Heart right ventricle (tissue), 16 donors: ENCODE measurements at regions not wholly inside any gene's neighbourhood (a gene's known extent, or its start where the extent isn't known, plus 50 kb on each side); places are given as distances from the start of the nearest gene placed in this dataset.

Experiments used
- ATAC-seq, 8 donors: fragments of 200-7000 bp; cut with Tn5 transposase; one replicate each; pipeline ENCODE4 v1.9.1; 2020; ENCODE audit warnings: mild to moderate bottlenecking in 8 of 8, moderate library complexity in 8 of 8, moderate number of reproducible peaks in 1 of 8
- DNase-seq, 2 donors: peaks; one replicate each; pipeline ENCODE4 v3.0.0-alpha.2; 2020
- H3K27ac ChIP-seq, 10 donors: fragments of 200-600 bp; sonication (generic) in 2 of 10; one replicate each; pipeline versions ENCODE4 v1.5.0 to v1.8.0; 2020 to 2022; ENCODE audit warnings: mild to moderate bottlenecking in 3 of 10
- H3K27me3 ChIP-seq, 7 donors: fragments of 200-600 bp; one replicate each; pipeline ENCODE4 v1.8.0; 2021 to 2022; ENCODE audit warnings: mild to moderate bottlenecking in 2 of 7
- H3K36me3 ChIP-seq, 9 donors: fragments of 200-600 bp; sonication (generic) in 1 of 9; one replicate each; pipeline versions ENCODE4 v1.5.0 to v1.8.0; 2020 to 2022; ENCODE audit warnings: mild to moderate bottlenecking in 2 of 9
- H3K4me1 ChIP-seq, 9 donors: fragments of 200-600 bp; sonication (generic) in 1 of 9; one replicate each; pipeline versions ENCODE4 v1.5.0 to v1.8.0; 2020 to 2022; ENCODE audit warnings: mild to moderate bottlenecking in 4 of 9
- H3K4me3 ChIP-seq, 10 donors: fragments of 200-600 bp; sonication (generic) in 2 of 10; one replicate each; pipeline versions ENCODE4 v1.5.0 to v1.8.0; 2020 to 2022; ENCODE audit warnings: mild to moderate bottlenecking in 7 of 10, moderate library complexity in 2 of 10
- H3K9me3 ChIP-seq, 11 donors: fragments of 200-600 bp in 10 of 11; sonication (generic) in 2 of 11; one replicate each; pipeline versions ENCODE4 v1.5.0 to v1.8.0; 2013 to 2022; ENCODE audit warnings: mild to moderate bottlenecking in 2 of 11, control low read depth in 1 of 11, moderate library complexity in 1 of 11
- CTCF ChIP-seq, 9 donors: fragments of 200-600 bp; sonication (generic) in 2 of 9; IDR thresholded peaks; one replicate each; pipeline versions ENCODE4 v1.5.0 to v1.8.0; 2021 to 2022; ENCODE audit warnings: antibody characterized with exemption in 9 of 9, mild to moderate bottlenecking in 5 of 9, moderate library complexity in 1 of 9
- WGBS, 2 donors: extraction: QIAGEN DNeasy Blood & Tissue Kit; methylation state at CpG; one replicate each; pipeline ENCODE4 v1.1.7; 2013; ENCODE audit warnings: inconsistent platforms in 1 of 2; 5-methylcytosine and 5-hydroxymethylcytosine counted together
- intact Hi-C, 10 donors: fragments of 100-400 bp; cut with DNase I; formaldehyde crosslinking; loops; one replicate each; pipeline versions ENCODE4 v1.11.1 to v1.14.2; 2022
- donor health status: Arrhythmogenic right ventricular cardiomyopathy.
- donor health status: ischemic (EF 13 %, LVEDD 7.1; RV severe dilation, severe dysfunction).
- donor health status: healthy with polysubstance abuse.
- donor health status: DM: no; HTN: yes; CAD: no.
- donor health status: DM: no; HTN: no; CAD: no.
- donor health status: ischemic (EF 25% LVEDD 6.9; RV normal size, moderate dysfunction).
- donor health status: ischemic (EF 25% LVEDD 5.7; RV mildly dilated, moderate dysfunction).
- donor health status: healthy.
- donor health status: DM: yes; HTN: yes; CAD: no.
- donor health status: Ischemic cardiomyopathy.
- donor health status: ischemic (EF 35%, LVEDD 5.7; RV mildly dilated, moderate dysfunction).
- donor health status: nonischemic (EF 11% LVEDD 7.7; RV severe dilation, severe dysfunction).
- donor health status: DM: yes; HTN: yes; CAD: no.
- donor health status: PGD.
- donor health status: ischemic (EF 29% LVEDD 5.4; RV normal size, mild dysfunction).
- donor health status: nonischemic (EF 23%, LVEDD 6.1; RV moderate dilation, normal function).

- no peak for ATAC-seq
- H3K27ac ChIP-seq, result no peak overlapping the region
- DNase-seq, result no peak
- H3K36me3 ChIP-seq, result no peaks in the 10 kb centered on the region
- H3K4me3 ChIP-seq, result no peak overlapping the region
- H3K27me3 ChIP-seq, result peaks cover 0 to 5% (median 0%) of the 10 kb centered on the region in 7 donors
- peaks cover 0 to 6% (median 0%) of the 10 kb centered on the region in 11 donors for H3K9me3 ChIP-seq
- TF ChIP-seq CTCF (IDR thresholded peaks at IDR 0.05), result no peak
- 72 to 74% methylated on average over 5 of the region's 5 CpGs for WGBS, 2 donors
- H3K4me1 ChIP-seq, result no peaks in the 10 kb centered on the region
- intact Hi-C loops, result no loop called here
Observed at GRCh38 chr5:2841208-2841607, 89.7 kb upstream of the IRX2 start.

GRCh38 chr5:2840372-2840915, 89.0 kb upstream of the IRX2 start:
- intact Hi-C loops, result no loop called here
- Histone ChIP-seq H3K9me3 (peaks cover 0 to 6% (median 0%) of the 10 kb centered on the region in 11 donors), H3K27ac (peak overlapping the region in 2 of 10 donors; percentile 27 to 48), H3K27me3 (peaks cover 0 to 5% (median 0%) of the 10 kb centered on the region in 7 donors), H3K4me3 (no peak overlapping the region), H3K36me3 (no peaks in the 10 kb centered on the region), H3K4me1 (no peaks in the 10 kb centered on the region)
- no peak for TF ChIP-seq CTCF (IDR thresholded peaks at IDR 0.05)
- ATAC-seq, result peak in 1 of 8 donors; percentile 53
- no peak for DNase-seq
- WGBS, 2 donors, result 46% methylated on average over 10 of the region's 10 CpGs

GRCh38 chr5:2836133-2836532, 84.7 kb upstream of the IRX2 start:
- H3K9me3 ChIP-seq, result peaks cover 0 to 7% (median 0%) of the 10 kb centered on the region in 11 donors
- 72 to 73% methylated on average over 5 of the region's 5 CpGs for WGBS, 2 donors

GRCh38 chr5:2833556-2833955, 82.1 kb upstream of the IRX2 start:
- 26 to 28% methylated on average over 11 of the region's 11 CpGs for WGBS, 2 donors
- DNase-seq, result no peak
- Histone ChIP-seq H3K9me3 (peaks cover 0 to 3% (median 0%) of the 10 kb centered on the region in 11 donors), H3K4me3 (no peak overlapping the region), H3K27me3 (peaks cover 0 to 33% (median 10%) of the 10 kb centered on the region in 7 donors), H3K36me3 (no peaks in the 10 kb centered on the region), H3K27ac (no peak overlapping the region), H3K4me1 (no peaks in the 10 kb centered on the region)
- intact Hi-C loops, result no loop called here
- TF ChIP-seq CTCF (IDR thresholded peaks at IDR 0.05), result no peak
- no peak for ATAC-seq

More at GRCh38 chr5:2836133-2836532, 84.7 kb upstream of the IRX2 start:
- ATAC-seq (no peak), DNase-seq (no peak)
- Histone ChIP-seq H3K27ac (no peak overlapping the region), H3K4me3 (no peak overlapping the region), H3K36me3 (no peaks in the 10 kb centered on the region), H3K27me3 (peaks cover 0 to 20% (median 9%) of the 10 kb centered on the region in 7 donors), H3K4me1 (no peaks in the 10 kb centered on the region)
- intact Hi-C loops, result no loop called here
- TF ChIP-seq CTCF (IDR thresholded peaks at IDR 0.05), result no peak
